ENCODE measurements at regions not wholly inside any gene's neighbourhood (a gene's known extent, or its start where the extent isn't known, plus 50 kb on each side); places are given as distances from the start of the nearest gene placed in this dataset.
"Not testable (repeated sequence)": the region's sequence is repeated elsewhere in the genome, so short reads cannot be mapped to it uniquely, and the experiment has no call there.

GRCh38 chr3:102032491-102033383, 183.4 kb downstream of the NFKBIZ start:
- DNase-seq (ENCODE audit: extremely low read depth, low read depth, low spot score), result no peak

GRCh38 chr3:102034639-102035451, 185.5 kb downstream of the NFKBIZ start:
- DNase-seq (ENCODE audit: extremely low read depth, low read depth, low spot score), result no peak

DNA sequence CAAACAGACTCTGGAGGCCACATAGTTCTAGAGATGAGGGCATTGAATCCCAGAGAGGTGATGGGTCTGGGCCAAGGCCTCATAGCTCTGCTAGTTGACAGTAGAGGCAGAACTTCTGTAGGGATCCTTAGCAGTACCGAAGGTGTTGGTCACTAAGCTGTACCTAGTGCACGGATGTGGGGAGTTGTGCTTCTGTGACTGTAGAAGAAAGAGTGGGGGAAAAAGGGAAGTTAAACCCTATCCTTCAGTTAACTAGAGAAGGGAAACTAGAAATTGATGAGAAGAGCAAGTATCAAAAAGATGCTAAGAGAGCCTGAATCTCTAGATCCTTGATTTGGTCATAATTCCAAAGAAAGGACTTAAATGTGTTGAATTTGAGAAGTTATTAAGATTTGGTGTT, 186.7 kb downstream of the NFKBIZ start:
- DNase-seq (ENCODE audit: extremely low read depth, low read depth, low spot score), result no peak

DNA sequence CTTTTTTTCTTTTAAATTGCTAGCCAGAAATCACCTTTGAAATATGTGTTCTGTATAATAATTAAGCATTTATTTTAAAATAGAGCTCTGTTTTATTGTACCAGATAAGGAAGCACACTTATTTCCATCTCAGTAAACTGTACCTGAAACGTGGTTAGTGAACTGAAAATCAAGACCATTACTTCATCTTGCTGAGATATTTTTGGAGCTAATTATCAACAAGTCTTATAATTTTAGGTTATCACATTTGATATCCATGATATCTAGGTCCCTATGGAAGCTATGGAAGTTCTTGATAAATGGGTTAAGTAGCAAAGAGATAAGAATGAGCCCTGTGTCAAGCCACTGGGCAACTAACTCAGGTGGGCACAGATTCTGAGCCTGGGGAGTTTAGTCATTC, 187.2 kb downstream of the NFKBIZ start:
- no peak for DNase-seq (ENCODE audit: extremely low read depth, low read depth, low spot score)

GRCh38 chr3:102037209-102037608, 187.9 kb downstream of the NFKBIZ start:
- no peak for DNase-seq (ENCODE audit: extremely low read depth, low read depth, low spot score)

- DNase-seq (ENCODE audit: extremely low read depth, low read depth, low spot score), result no peak
These were observed 188.5 kb downstream of the NFKBIZ start for GRCh38 chr3:102037791-102038190.

DNA sequence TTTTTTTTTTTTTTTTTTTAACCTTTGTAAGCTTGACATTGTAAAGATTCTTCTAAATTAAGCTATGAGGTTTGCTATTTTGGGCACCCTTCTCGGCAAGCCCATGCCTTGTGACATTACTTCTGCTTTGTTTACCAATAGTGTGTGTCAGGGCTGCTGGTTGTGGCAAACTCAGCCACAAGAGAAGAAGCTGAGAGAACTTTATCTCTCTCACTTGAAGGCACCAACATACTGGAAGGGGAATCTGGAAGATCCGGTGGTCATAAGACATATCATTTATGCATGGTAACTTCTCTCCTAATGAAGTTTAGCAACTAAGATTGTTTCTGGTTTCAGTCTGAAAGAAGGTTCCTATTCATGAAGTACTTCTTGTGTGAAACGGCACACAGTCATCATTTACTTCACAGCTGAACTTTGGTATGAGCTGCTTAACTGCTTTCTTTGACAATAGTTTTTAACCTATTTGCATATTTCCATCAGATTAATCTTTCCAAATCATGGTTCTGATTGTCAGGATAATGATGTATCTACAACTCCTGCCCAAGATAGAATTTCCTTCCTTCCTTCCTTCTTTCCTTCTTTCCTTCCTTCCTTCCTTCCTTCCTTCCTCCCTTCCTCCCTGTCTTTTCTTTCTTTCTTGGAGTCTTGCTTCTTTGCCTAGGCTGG, 189.3 kb downstream of the NFKBIZ start:
- no peak for DNase-seq (ENCODE audit: extremely low read depth, low read depth, low spot score)

- DNase-seq (ENCODE audit: extremely low read depth, low read depth, low spot score), result not testable (repeated sequence)
These were observed 190.8 kb downstream of the NFKBIZ start for GRCh38 chr3:102040144-102040543.

DNA sequence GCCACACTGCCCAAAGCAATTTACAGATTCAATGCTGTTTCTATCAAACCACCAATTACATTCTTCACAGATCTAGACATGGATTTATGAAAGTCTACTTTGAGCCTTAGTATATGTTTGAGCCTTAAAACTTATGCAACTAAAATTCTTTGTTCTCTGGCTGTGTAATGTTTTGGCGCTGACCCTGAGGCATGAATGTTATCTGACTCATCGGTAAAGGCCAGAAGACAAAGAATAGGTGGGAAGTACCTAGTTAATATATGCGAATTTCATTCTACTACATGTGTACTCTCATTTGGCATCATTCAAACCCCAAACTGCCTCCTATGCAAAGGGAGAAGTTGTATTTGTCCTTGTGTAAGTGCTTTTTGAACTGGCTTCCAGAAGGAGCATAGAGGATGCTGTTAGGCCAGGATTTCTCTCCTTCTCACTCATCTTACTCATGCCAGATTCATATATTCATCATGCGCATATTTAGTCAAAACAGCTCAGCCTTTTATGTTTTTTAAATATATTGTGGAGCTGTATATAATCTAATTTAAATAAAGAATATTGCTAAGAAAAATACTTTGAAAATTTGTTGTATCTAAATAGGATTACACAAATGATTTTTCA, 204.2 kb downstream of the NFKBIZ start:
- peak; percentile 22 for DNase-seq (ENCODE audit: extremely low read depth, low read depth, low spot score)

DNA sequence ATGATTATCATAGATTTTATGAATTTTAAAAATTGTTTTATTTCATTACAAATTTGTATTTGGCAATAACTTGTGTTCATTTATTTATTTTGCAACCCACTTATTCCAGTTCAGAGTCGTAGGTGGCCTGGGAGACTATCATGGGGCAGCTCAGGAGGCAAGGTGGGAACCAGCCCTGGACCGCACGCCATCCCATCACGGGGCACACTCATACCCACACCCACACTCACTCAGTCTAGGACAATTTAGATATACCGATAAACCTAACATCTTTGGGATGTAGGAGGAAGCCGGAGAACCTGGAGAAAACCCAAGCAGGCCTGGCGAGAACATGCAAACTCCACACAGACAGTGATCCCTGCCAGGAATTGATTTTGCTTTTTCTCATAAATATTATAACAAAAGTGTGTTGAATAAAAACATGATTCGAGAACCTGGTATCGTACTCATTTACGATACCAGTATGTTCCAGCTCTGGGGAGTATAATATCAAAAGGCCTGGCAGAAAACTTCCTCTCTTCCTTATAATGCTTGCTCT, 205.3 kb downstream of the NFKBIZ start:
- DNase-seq (ENCODE audit: extremely low read depth, low read depth, low spot score), result no peak

DNA sequence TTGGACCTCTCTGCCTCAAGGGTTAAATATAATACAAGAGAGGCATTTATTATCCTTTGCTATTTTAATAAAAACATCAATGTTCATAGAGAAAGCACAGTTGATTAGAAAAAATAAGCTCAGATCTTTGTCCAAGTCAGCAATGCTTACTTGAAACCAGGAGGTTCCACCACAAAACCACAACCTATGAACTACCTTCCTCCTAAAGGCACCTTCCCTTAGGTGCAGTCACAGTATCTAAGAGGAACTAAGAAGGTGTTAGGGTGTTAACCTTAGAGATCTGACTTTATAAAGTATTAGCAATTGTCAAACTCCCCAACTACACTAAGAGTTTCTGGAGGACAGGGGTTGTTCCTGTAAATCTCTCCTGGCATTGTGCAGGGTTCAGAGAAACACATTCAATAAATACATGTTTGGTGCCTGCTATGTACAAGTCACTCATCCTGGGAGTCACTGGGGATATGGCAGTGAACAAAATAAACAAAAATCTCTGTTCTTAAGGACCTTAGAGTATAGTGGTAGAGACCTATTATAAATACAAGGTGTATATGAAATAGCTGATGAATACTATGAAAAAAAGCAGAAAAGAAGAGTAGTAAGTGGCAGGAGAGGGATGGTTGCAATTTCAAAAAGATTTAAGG, 208.6 kb downstream of the NFKBIZ start:
- no peak for DNase-seq (ENCODE audit: extremely low read depth, low read depth, low spot score)

DNA sequence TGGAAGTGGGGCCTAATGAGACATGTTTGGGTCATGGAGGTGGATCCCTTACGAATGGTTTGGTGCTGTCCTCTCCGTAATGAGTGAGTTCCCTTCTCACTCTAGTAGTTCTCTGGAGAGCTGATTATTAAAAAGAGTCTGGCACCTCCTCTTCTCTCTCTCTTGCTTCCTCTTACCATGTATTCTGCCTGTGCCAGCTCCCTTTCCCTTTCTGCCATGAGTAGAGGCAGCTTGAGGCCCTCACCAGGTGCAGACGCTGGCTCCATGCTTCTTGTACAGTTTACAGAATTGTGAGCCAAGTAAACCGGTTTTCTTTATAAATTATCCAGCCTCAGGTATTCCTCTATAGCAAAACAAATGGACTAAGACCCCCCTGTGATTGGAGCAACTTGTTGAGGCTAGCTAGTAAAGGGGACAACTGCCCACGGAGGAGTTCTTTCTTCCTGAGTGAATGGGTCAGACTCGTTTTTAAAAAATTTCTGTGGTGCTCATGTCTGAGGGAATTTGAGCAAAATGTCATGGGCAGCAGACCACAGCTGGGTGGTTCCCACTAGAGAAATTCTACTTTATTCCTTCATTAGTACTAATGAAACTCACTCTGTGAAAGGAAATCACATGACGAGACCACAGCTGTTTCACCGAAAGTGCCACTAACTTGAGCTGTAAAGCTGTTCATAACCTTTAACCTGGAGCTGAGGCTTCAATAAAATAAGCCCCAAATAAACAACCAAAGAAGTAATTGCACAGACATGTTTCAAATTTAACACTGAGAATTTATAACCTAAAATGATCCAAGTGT, 210.0 kb downstream of the NFKBIZ start:
- DNase-seq (ENCODE audit: extremely low read depth, low read depth, low spot score), result no peak

DNA sequence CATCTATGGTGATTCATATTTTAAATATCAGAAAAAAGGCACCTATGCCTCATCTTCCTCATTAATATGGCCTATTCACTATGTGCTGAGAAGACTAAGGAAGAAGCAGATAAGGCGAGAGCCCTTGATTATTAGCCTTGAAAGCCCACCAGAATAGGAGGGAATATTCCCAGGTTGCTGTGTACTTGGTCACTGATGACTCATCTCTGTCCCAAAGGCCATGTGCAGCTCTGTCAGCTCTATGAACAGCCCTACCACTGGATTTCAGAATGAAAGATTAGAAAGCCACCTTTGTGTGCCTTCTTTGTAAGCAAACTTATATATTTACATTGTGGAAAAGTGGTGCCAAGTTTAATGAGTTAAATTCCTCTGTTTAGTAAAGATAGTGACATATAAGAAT, 211.5 kb downstream of the NFKBIZ start:
- DNase-seq (ENCODE audit: extremely low read depth, low read depth, low spot score), result no peak

- DNase-seq (ENCODE audit: extremely low read depth, low read depth, low spot score), result no peak
These were observed 214.3 kb downstream of the NFKBIZ start for GRCh38 chr3:102063572-102063971.

DNA sequence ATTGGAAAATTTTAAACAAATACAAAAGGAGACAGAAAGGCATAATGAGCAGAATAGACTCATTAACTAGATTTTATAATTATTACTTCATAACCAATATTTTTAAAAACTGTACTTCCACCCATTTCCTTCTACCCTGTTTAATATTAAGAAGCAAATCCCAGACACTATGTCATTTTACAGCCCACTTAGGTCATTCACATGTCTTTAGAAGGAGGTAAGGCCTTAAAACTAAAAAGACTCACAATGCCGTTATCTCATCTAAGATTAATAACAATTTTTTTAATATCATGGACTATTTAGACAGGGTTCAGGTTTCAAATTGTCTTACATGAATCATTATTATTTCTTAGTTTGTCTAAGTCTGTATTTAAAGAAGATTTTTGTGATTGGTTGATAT, 217.2 kb downstream of the NFKBIZ start:
- DNase-seq (ENCODE audit: extremely low read depth, low read depth, low spot score), result no peak

- no peak for DNase-seq (ENCODE audit: extremely low read depth, low read depth, low spot score)
These were observed 219.0 kb downstream of the NFKBIZ start for GRCh38 chr3:102068327-102068726.

GRCh38 chr3:102068736-102069135, 219.4 kb downstream of the NFKBIZ start:
- no peak for DNase-seq (ENCODE audit: extremely low read depth, low read depth, low spot score)

- no peak for DNase-seq (ENCODE audit: extremely low read depth, low read depth, low spot score)
These were observed 219.9 kb downstream of the NFKBIZ start for GRCh38 chr3:102069211-102069662.

- DNase-seq (ENCODE audit: extremely low read depth, low read depth, low spot score), result no peak
These were observed 225.6 kb downstream of the NFKBIZ start for GRCh38 chr3:102074946-102075345.

All from glomerular endothelial cell (primary cell).